ENCODE measurements at regions not wholly inside any gene's neighbourhood (a gene's known extent, or its start where the extent isn't known, plus 50 kb on each side); places are given as distances from the start of the nearest gene placed in this dataset.

GRCh38 chr12:125651625-125652024, 586.4 kb downstream of the AACS start:
- H3K4me3 ChIP-seq (replicated peaks; ENCODE audit: low read depth, low read length) = no peak overlapping the region
- no peaks in the 10 kb centered on the region for H3K36me3 ChIP-seq (ENCODE audit: control insufficient read depth, insufficient read depth, low read length)
- TF ChIP-seq CTCF (IDR thresholded peaks at IDR 0.05; ENCODE audit: insufficient read depth, low read length, poor library complexity, severe bottlenecking) = no peak
- no peak for DNase-seq (ENCODE audit: extremely low read depth, insufficient read length)
- H3K27me3 ChIP-seq (replicated peaks; ENCODE audit: control insufficient read depth, insufficient read depth, low read length) = no peaks in the 10 kb centered on the region

GRCh38 chr12:125652681-125653080, 587.4 kb downstream of the AACS start:
- DNase-seq (ENCODE audit: extremely low read depth, insufficient read length) = no peak
- Histone ChIP-seq H3K36me3 (ENCODE audit: control insufficient read depth, insufficient read depth, low read length) (no peaks in the 10 kb centered on the region), H3K27me3 (replicated peaks; ENCODE audit: control insufficient read depth, insufficient read depth, low read length) (no peaks in the 10 kb centered on the region), H3K4me3 (replicated peaks; ENCODE audit: low read depth, low read length) (no peak overlapping the region)
- TF ChIP-seq CTCF (IDR thresholded peaks at IDR 0.05; ENCODE audit: insufficient read depth, low read length, poor library complexity, severe bottlenecking) = no peak

- H3K36me3 ChIP-seq (ENCODE audit: control insufficient read depth, insufficient read depth, low read length) = no peaks in the 10 kb centered on the region
- no peaks in the 10 kb centered on the region for H3K27me3 ChIP-seq (replicated peaks; ENCODE audit: control insufficient read depth, insufficient read depth, low read length)
- no peak for DNase-seq (ENCODE audit: extremely low read depth, insufficient read length)
- H3K4me3 ChIP-seq (replicated peaks; ENCODE audit: low read depth, low read length) = no peak overlapping the region
- TF ChIP-seq CTCF (IDR thresholded peaks at IDR 0.05; ENCODE audit: insufficient read depth, low read length, poor library complexity, severe bottlenecking) = no peak
Measured at GRCh38 chr12:125657681-125658080, 592.4 kb downstream of the AACS start.

- TF ChIP-seq CTCF (IDR thresholded peaks at IDR 0.05; ENCODE audit: insufficient read depth, low read length, poor library complexity, severe bottlenecking) = no peak
- no peak for DNase-seq (ENCODE audit: extremely low read depth, insufficient read length)
- Histone ChIP-seq H3K4me3 (replicated peaks; ENCODE audit: low read depth, low read length) (no peak overlapping the region), H3K36me3 (ENCODE audit: control insufficient read depth, insufficient read depth, low read length) (no peaks in the 10 kb centered on the region), H3K27me3 (replicated peaks; ENCODE audit: control insufficient read depth, insufficient read depth, low read length) (no peaks in the 10 kb centered on the region)
Measured at GRCh38 chr12:125674554-125675338, 609.5 kb downstream of the AACS start.

- Histone ChIP-seq H3K36me3 (ENCODE audit: control insufficient read depth, insufficient read depth, low read length) (no peaks in the 10 kb centered on the region), H3K4me3 (replicated peaks; ENCODE audit: low read depth, low read length) (no peak overlapping the region), H3K27me3 (replicated peaks; ENCODE audit: control insufficient read depth, insufficient read depth, low read length) (no peaks in the 10 kb centered on the region)
- no peak for DNase-seq (ENCODE audit: extremely low read depth, insufficient read length)
- no peak for TF ChIP-seq CTCF (IDR thresholded peaks at IDR 0.05; ENCODE audit: insufficient read depth, low read length, poor library complexity, severe bottlenecking)
Measured at GRCh38 chr12:125676366-125676765, 611.1 kb downstream of the AACS start.

All from GM06990 (cell line).